HG03039 (cell line): ENCODE measurements at regions not wholly inside any gene's neighbourhood (a gene's known extent, or its start where the extent isn't known, plus 50 kb on each side); places are given as distances from the start of the nearest gene placed in this dataset.
A peak's percentile ranks its signal among the peaks of the same experiment; 100 is the strongest.
"Not testable (repeated sequence)": the region's sequence is repeated elsewhere in the genome, so short reads cannot be mapped to it uniquely, and the experiment has no call there.

Experiments
- ATAC-seq: cut with Tn5 transposase; IDR thresholded peaks from one replicate; pipeline ENCODE4 v1.9.1; 2021; ENCODE audit warnings: mild to moderate bottlenecking, moderate library complexity; ENCODE audit not compliant: unreplicated experiment

DNA sequence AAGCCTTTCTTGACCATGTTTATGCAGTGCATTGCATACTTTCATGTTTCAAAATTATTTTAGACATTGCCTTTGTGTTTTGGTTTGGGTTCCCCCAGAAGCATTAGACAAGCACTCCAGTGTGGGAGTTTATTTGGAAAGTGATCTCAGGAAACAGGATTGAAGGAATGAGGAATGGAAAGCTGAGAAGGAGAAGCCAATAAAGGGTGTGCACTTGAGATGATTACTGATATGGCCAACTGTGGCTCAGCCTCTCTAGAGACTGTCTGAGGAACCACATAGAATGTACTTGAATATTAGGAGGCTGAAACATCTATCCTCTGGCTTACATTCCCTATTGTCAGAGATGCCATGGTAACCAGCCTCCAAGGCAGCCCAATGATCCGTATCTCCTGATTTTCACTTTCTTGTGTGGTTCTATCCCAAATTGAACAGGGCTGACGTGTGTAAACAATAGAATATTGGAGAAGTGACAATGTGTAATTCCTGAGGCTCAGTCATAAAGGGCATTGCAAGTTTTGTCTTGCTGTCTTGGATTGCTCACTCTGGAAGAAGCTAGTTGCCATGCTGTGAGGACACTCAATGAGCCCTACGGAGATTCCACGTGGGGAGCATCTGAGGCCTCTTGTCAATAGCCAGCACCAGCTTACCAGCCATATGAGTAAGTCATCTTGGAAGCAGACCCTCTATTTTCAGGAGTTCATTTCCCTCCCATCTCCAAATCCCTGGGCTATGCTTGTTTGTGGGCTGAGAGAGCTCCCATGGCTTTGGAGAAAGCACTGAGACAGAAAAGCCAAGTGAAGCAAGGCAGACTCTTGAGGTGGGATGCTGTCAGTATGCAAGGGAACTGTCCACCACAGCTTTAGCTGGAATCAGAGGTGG lies 84.7 kb downstream of the SCN11A start:
- ATAC-seq = no peak

GRCh38 chr3:38964646-38965045 lies 87.1 kb downstream of the SCN11A start:
- ATAC-seq = no peak

DNA sequence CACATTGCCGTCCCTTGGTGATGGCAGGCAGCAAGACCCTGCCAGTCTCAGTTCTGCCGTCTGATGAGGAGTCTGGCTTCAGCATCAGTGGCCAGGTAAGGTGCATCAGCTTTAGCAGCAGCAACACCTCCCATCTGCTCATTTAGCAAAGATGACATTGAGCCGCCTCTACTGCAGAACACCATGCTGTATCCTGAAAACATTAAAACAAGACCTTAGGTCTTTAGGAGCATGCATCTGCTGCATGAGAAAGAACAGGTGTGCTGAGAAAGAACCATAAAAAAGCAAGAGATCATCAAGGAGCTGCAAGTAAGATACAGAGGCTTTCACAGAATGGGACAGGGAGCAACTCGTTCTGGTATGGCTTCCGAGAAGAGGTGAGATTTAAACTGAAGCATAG lies 87.5 kb downstream of the SCN11A start:
- no peak for ATAC-seq

DNA sequence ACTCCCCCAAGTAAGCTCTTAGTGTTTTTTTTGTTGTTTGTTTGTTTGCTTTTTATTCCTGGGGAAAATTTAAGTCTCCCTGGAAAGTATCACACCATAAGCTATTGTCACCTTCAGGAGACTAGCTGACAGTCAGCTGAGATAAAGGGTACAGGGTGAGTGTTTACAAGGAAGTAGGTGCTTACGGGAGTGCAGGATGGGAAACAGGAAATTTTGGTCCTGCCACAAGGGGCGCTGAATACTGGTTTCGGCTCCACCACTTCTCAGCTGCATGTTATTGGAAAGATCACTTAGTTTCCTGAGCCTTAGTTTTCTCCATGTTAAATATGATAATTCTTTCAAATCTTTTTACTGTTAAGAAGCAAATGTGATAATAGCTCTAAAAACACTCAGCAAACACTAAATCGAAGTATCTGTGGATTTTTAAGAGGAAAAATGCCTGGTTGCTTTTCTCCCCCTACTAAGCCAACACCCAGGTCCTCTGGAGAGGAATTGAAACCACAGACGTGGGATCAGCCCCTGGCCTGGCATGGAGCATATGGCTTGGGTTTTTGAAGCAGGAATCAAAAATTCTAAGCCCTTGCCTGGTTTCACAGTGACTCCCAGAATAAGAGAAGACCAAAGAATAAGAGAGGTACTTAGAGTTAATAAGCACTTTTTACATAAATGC lies 90.7 kb downstream of the SCN11A start:
- peak; percentile 58 for ATAC-seq

DNA sequence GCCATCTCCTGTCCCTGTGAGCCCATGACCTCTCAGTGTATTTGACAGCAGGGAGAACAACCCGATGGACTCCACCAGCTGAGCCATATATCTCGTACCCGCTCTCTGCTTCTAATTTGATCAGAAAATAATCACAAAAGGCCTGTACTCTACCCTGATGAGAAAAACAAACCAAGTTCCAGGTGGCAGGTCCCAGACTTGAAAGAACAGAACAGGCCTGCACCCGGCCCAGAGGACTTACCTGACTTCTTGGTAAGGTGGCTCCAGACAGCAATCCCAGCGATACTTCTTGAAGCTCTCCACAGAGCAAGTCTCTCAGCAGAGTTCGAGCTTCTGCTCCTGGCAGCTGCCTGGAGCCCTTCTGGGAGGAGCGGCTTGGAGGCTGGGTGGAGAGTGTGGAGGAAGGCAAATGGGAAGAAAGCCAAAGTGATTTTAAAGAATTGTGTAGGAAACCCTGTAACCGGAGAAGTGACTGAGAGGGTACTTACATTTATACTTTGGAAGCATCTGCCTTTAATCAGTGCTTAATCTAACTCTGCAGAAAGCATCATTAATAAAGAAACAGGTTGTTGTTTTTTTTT lies 91.6 kb downstream of the SCN11A start:
- ATAC-seq = no peak

DNA sequence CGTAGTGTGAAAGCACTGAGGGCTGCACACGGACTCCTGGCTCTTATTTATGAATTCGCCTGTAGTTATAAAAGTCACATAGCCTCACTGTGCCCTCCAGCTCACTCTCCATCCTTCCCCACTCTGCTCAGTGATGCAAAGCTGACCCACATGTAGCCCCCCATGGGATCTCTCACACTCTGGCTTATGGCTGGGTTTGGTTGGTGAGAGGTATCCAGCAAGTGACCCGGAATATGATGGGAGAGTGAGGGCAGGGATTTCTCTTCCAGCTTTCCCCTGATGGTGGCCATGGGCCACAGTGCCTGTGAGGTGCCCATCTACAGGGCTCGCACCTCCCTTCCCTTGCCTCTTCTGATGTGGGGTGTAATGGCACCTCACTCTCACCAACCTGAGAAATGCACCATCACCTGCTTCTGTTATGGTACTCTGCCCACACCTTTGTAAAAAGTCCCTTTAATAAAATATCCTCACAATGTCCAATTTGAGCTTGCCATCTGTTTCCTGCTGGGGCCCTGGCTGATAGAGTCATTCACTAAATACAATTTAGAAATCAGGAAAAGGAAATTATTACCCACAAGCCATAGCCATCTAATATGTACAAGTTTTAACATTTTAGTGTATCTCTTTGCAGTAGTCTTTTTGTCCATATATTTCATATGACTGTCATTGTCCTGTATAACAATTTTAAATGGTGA lies 93.6 kb downstream of the SCN11A start:
- ATAC-seq = no peak

- ATAC-seq = no peak
These were observed 94.4 kb downstream of the SCN11A start for GRCh38 chr3:38957296-38957695.

DNA sequence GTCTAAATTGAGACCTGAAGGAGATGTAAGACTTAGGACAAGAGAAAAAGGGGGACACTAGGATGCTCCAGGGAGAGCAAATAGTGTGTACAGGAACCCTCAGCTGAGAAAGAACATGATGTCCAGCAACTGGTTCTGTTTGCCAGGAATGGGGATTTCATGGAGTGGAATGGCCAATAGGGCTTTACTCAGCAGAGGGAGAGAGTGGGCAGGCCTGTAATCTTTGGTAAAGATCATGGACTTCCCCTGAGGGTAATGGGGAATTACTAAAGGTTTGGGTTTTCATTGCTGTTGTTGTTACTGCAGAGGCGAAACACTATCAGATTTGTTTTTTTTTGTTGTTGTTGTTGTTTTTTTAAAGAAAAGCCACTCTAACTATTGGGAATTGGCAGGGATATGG lies 99.0 kb downstream of the SCN11A start:
- no peak for ATAC-seq

GRCh38 chr3:38951167-38951566 lies 100.6 kb downstream of the SCN11A start:
- ATAC-seq = not testable (repeated sequence)

- no peak for ATAC-seq
These were observed 101.2 kb downstream of the SCN11A start for GRCh38 chr3:38950581-38950980.

GRCh38 chr3:38949994-38950393 lies 101.8 kb downstream of the SCN11A start:
- ATAC-seq = no peak

- ATAC-seq = no peak
These were observed 111.3 kb downstream of the SCN11A start for GRCh38 chr3:38940394-38940793.

DNA sequence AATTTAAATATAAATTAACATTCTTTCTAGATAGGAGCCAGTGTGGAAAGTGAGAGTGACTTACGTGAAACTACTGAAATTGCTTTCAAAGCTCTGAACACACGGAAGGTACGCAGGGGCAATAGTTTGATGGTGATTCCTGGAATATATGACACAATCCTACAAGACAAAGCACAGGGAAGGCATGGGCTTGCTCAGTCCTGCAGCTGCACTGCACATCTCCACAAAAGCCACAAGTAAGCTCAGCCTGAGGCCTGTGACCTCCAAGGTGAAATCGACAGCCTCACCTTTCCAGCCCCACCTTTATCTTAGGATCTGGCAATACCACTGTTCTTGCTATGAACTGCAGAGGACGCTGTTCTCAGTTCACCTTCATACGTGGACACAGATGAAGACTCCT lies 109.3 kb upstream of the SCN10A start:
- ATAC-seq = no peak

DNA sequence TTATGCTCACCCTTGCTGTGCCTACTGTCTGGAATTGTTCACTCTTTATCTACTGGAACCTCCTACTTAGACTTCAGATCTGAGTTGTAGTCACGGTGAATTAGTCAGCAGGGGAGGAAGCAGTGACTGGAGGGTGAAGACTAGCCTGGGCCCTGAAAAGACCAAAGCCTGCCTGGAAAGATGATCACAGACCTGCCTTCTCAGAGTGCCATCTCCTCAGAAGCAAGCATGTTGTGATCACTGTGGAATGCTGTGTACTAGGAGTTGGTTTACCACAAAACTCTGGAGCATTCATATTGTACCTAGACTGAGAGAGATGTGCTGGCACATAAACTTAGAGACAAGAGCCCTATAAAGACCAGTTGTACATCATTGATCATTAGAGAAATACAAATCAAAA lies 100.7 kb upstream of the SCN10A start:
- ATAC-seq = no peak

- no peak for ATAC-seq
These were observed 91.4 kb upstream of the SCN10A start for GRCh38 chr3:38907426-38907825.

DNA sequence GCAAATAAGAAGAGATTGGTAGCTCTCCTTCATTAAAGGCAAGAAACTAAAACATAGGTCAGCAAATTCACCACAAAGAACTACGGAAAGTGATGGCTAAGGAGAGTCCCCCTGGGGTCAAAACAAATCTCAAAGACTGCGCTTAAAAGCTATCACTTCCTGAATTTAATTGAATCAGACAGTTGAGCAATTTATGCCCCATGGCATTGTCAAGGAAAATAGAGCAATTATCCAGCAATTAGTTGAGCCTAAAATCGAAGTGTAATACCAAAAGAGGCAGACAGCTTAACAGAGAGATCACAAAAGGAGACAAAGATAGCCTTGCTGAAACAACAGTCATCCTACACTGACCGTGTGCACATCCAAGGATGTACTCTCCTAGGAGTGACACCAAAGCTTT lies 74.4 kb upstream of the SCN10A start:
- ATAC-seq = no peak

DNA sequence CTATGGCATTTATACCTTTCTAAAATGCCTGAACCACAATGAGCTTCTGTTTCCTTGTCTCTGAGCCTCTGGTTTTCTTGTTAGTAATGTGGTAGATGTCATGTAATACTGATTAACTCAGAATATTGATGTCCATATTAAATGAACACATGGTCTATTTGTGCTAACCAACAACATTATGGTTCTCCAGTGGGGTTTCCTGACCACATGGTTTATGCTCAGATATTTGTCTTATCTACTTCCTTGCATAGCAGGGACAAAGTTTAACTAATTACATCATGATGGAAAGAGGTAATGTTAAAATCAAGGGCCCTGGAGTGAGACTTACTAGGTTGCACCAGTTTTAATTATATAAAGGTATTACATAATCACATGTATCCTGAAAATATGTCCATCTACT lies 62.6 kb upstream of the SCN10A start:
- no peak for ATAC-seq
